ENCODE measurements at regions not wholly inside any gene's neighbourhood (a gene's known extent, or its start where the extent isn't known, plus 50 kb on each side); places are given as distances from the start of the nearest gene placed in this dataset.

DNA sequence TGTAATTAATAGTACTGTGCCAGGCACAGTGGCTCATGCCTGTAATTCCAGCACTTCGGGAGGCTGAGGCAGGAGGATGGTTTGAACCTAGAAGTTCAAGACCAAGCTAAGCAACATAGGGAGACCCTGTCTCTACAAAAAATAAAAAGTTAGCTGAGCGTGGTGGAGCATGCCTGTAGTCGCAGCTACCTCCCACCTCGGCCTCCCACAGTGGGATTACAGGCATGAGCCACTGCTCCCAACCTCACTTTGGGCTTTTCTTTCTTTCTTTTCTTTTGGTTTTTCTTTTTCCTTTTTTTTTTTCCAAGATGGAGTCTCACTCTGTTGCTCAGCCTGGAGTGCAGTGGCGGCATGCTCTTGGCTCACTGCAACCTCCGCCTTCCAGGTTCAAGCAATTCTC is 137.8 kb downstream of the MRM1 start:
- no peaks in the 10 kb centered on the region for H3K4me1 ChIP-seq
- WGBS, 4 donors: 80 to 86% (median 85%) methylated on average over 6 of the region's 6 CpGs
- DNase-seq (no peak), ATAC-seq (no peak)
- intact Hi-C loops (cut with DNase I): loop anchor here in 1 of 10 donors (5.0 kb wide), 1 partner anchor 42 kb away; no protein-coding TSS in a partner anchor
- no peaks in the 10 kb centered on the region for H3K36me3 ChIP-seq
- no peak overlapping the region for H3K27ac ChIP-seq
- H3K9me3 ChIP-seq: no peaks in the 10 kb centered on the region
- no peak for TF ChIP-seq POLR2A (IDR thresholded peaks at IDR 0.05)
- TF ChIP-seq, protein P1, sequence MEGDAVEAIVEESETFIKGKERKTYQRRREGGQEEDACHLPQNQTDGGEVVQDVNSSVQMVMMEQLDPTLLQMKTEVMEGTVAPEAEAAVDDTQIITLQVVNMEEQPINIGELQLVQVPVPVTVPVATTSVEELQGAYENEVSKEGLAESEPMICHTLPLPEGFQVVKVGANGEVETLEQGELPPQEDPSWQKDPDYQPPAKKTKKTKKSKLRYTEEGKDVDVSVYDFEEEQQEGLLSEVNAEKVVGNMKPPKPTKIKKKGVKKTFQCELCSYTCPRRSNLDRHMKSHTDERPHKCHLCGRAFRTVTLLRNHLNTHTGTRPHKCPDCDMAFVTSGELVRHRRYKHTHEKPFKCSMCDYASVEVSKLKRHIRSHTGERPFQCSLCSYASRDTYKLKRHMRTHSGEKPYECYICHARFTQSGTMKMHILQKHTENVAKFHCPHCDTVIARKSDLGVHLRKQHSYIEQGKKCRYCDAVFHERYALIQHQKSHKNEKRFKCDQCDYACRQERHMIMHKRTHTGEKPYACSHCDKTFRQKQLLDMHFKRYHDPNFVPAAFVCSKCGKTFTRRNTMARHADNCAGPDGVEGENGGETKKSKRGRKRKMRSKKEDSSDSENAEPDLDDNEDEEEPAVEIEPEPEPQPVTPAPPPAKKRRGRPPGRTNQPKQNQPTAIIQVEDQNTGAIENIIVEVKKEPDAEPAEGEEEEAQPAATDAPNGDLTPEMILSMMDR (IDR thresholded peaks at IDR 0.05): no peak
- peaks cover 0 to 66% (median 4%) of the 10 kb centered on the region in 9 donors for H3K27me3 ChIP-seq
- H3K4me3 ChIP-seq: no peak overlapping the region

DNA sequence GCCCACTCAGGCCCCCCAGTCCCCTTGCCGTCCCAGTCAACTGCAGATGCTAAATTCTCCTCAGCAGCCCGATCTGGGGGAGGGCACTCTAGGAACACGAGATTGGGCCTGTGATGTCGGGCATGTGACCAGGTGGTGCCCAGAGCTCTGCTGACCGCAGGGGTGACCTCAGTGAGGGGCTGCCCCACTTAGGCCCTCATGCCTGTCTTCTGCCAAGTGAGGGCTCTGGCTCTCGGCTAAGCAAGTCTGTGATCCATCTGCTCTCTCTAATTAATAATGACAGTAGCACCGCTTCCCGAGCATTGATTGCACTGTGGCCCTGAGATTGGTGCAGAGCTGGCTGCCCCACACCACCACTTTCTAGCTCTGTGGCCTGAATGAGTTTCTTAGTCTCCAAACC is 138.8 kb downstream of the MRM1 start:
- H3K4me1 ChIP-seq: no peaks in the 10 kb centered on the region
- no peak for TF ChIP-seq POLR2A (IDR thresholded peaks at IDR 0.05)
- peaks cover 0 to 57% (median 4%) of the 10 kb centered on the region in 9 donors for H3K27me3 ChIP-seq
- peaks cover 0 to 4% (median 0%) of the 10 kb centered on the region in 12 donors for H3K9me3 ChIP-seq
- no peak overlapping the region for H3K4me3 ChIP-seq
- intact Hi-C loops (cut with DNase I): no loop called here
- 39 to 62% (median 51%) methylated on average over 7 to 8 of the region's 8 CpGs for WGBS, 4 donors
- DNase-seq: no peak
- no peak overlapping the region for H3K27ac ChIP-seq
- H3K36me3 ChIP-seq: no peaks in the 10 kb centered on the region
- no peak for ATAC-seq

DNA sequence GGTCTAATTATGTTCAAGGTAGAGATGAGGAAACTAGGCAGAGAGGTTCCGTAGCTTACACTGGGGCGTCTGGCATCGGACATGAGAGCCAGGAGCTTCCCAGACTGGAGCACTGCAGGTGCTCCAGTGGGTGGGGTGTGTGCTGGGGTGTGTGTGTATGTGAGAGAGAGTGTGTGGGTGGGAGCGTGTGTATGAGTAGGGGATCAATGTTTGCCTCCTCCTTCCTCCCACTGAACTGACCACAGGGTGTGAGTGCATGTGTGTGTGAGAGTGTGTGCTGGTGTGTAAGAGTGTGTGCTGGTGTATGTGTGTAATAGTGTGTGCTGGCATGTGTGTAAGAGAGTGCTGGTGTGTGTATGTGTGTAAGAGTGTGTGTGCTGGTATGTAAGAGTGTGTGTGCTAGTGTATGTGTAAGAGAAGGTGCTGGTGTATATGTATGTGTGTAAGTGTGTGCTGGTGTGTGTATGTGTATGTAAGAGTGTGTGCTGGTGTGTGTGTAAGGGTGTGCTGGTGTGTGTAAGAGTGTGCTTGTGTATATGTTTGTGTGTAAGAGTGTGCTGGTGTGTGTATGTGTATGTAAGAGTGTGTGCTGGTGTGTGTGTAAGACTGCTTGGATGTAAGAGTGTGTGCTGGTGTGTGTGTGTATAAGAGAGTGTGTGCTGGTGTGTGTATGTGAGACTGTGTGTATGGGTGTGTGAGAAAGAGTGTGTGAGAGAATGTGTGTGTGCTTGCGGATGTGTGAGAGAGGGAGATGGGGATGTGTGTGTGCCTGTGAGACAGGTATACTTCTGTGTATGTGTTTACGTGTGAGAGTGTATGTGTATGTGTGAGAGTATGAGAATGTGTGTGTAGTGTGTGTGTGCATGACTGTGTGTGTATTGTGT is 139.9 kb downstream of the MRM1 start:
- no peaks in the 10 kb centered on the region for H3K4me1 ChIP-seq
- WGBS, 4 donors: 84 to 92% (median 88%) methylated on average over 6 of the region's 6 CpGs
- intact Hi-C loops (cut with DNase I): no loop called here
- H3K4me3 ChIP-seq: no peak overlapping the region
- no peaks in the 10 kb centered on the region for H3K36me3 ChIP-seq
- no peak for TF ChIP-seq POLR2A (IDR thresholded peaks at IDR 0.05)
- TF ChIP-seq, protein P1 (IDR thresholded peaks at IDR 0.05): no peak
- ATAC-seq (no peak), DNase-seq (no peak)
- no peak overlapping the region for H3K27ac ChIP-seq
- peaks cover 0 to 4% (median 0%) of the 10 kb centered on the region in 12 donors for H3K9me3 ChIP-seq
- H3K27me3 ChIP-seq: peaks cover 0 to 51% (median 4%) of the 10 kb centered on the region in 9 donors

DNA sequence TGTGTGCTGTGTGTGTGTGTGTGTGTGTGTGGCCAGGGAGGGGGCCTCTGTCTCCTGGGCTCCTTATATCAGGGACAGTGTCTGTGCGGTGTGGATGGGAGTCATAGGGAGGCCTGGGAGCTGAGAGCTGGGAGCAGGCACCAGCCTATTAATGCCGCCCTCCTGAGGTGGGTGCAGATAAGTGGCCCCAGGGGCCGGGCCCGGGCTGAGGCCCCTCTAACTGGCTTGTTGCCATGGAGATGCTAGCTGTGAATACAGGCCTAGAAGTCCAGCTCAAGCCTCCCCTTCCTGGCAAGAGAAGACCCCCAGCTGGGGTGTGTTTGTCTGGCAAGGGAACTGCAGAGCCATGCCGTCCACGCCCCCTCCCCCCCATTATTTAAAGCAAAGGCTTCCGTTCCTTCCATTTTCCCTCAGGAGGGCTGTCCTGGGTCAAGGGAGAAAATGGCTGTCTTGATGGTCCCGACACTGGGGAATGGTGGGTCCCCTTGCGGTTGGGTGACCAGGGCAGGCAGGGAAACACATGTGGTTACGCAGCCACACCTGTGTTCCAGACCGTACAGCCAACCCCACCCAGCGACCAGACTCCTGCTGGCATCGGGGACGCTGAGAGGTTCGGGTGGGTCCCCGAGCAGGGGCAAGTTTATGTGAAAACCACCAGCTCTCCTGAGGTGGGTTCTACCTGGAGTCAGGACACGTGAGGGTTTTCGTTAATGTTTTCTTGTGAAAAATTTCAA is 141.1 kb downstream of the MRM1 start:
- intact Hi-C loops (cut with DNase I): no loop called here

More for the DNA sequence above, 141.1 kb downstream of the MRM1 start:
- ATAC-seq (no peak), DNase-seq (no peak)
- Histone ChIP-seq H3K9me3 (peaks cover 0 to 4% (median 0%) of the 10 kb centered on the region in 12 donors), H3K27me3 (peaks cover 0 to 39% (median 4%) of the 10 kb centered on the region in 9 donors), H3K4me3 (no peak overlapping the region), H3K36me3 (no peaks in the 10 kb centered on the region), H3K27ac (no peak overlapping the region), H3K4me1 (no peaks in the 10 kb centered on the region)
- 51 to 58% (median 51%) methylated on average over 17 to 18 of the region's 18 CpGs for WGBS, 4 donors
- no peak for TF ChIP-seq POLR2A (IDR thresholded peaks at IDR 0.05)
- TF ChIP-seq, protein P1 (IDR thresholded peaks at IDR 0.05): no peak
